ENCODE measurements at regions not wholly inside any gene's neighbourhood (a gene's known extent, or its start where the extent isn't known, plus 50 kb on each side); places are given as distances from the start of the nearest gene placed in this dataset.

DNA sequence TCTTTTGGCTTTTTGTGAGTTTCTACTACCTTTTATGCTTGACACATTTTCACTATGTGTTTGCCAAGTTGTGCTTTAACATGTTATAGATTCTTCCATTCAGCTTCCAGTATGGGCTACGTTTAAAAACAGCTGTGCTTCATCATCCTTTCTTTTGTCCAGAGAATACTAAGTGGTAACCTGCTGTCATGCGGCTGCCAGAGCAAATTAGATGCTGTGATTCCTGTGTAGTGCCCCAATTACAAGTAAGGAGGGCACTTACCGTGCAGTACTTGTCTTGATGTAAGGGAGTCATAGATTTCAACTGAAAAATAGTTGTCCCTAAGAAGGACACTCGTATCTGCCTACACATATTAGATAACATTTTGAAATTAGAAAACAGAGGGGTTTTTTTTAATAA, 531.8 kb upstream of the GALNTL6 start:
- Histone ChIP-seq H3K27me3 (no peaks in the 10 kb centered on the region), H3K36me3 (no peaks in the 10 kb centered on the region), H3K4me3 (no peak overlapping the region), H3K9me3 (no peaks in the 10 kb centered on the region), H3K27ac (no peak overlapping the region), H3K4me1 (no peaks in the 10 kb centered on the region)
- intact Hi-C loops (cut with DNase I; ENCODE audit: low total_unique reads) = no loop called here
- DNase-seq (ENCODE audit: low spot score in 2 of 2) = no peak
- TF ChIP-seq CTCF (IDR thresholded peaks at IDR 0.05) = no peak
- TF ChIP-seq POLR2A (IDR thresholded peaks at IDR 0.05) = no peak
- no peak for TF ChIP-seq POLR2AphosphoS5 (IDR thresholded peaks at IDR 0.05)

GRCh38 chr4:171279131-171279530, 534.1 kb upstream of the GALNTL6 start:
- TF ChIP-seq POLR2A (IDR thresholded peaks at IDR 0.05) (no peak), CTCF (IDR thresholded peaks at IDR 0.05) (no peak), POLR2AphosphoS5 (IDR thresholded peaks at IDR 0.05) (no peak)
- intact Hi-C loops (cut with DNase I; ENCODE audit: low total_unique reads) = no loop called here

DNA sequence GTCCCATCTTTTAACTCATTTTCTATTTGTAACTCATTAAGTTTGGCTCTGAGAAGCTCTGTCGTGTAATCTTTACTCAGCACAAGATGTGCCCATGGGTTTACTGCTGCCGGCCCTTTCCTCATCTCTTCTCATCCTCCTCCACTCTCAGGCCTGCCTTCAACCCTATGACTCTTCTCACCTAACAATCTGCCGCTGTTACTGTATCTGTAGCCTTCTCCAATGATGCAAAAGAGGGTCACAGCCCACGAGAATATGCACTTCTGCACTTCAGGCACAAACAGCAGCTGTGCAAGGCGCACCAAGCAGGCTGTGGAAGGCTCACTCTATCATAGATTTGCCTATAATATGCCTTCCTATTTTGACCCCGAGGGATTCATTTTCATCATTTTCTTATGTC, 546.5 kb upstream of the GALNTL6 start:
- H3K4me3 ChIP-seq = no peak overlapping the region

More at GRCh38 chr4:171279131-171279530, 534.1 kb upstream of the GALNTL6 start:
- Histone ChIP-seq H3K4me3 (no peak overlapping the region), H3K4me1 (no peaks in the 10 kb centered on the region), H3K27me3 (no peaks in the 10 kb centered on the region), H3K27ac (no peak overlapping the region), H3K36me3 (no peaks in the 10 kb centered on the region), H3K9me3 (no peaks in the 10 kb centered on the region)
- DNase-seq (ENCODE audit: low spot score in 2 of 2) = no peak

GRCh38 chr4:171265190-171265818, 547.9 kb upstream of the GALNTL6 start:
- Histone ChIP-seq H3K36me3 (no peaks in the 10 kb centered on the region), H3K27me3 (no peaks in the 10 kb centered on the region), H3K27ac (no peak overlapping the region), H3K9me3 (no peaks in the 10 kb centered on the region), H3K4me3 (no peak overlapping the region), H3K4me1 (no peaks in the 10 kb centered on the region)
- intact Hi-C loops (cut with DNase I; ENCODE audit: low total_unique reads) = no loop called here
- DNase-seq (ENCODE audit: low spot score in 2 of 2) = no peak
- TF ChIP-seq POLR2AphosphoS5 (IDR thresholded peaks at IDR 0.05) (no peak), CTCF (IDR thresholded peaks at IDR 0.05) (no peak), POLR2A (IDR thresholded peaks at IDR 0.05) (no peak)

More for the DNA sequence above, 546.5 kb upstream of the GALNTL6 start:
- Histone ChIP-seq H3K4me1 (no peaks in the 10 kb centered on the region), H3K27ac (no peak overlapping the region), H3K36me3 (no peaks in the 10 kb centered on the region), H3K9me3 (no peaks in the 10 kb centered on the region), H3K27me3 (no peaks in the 10 kb centered on the region)
- DNase-seq (ENCODE audit: low spot score in 2 of 2) = no peak
- TF ChIP-seq POLR2A (IDR thresholded peaks at IDR 0.05) (no peak), POLR2AphosphoS5 (IDR thresholded peaks at IDR 0.05) (no peak), CTCF (IDR thresholded peaks at IDR 0.05) (no peak)
- intact Hi-C loops (cut with DNase I; ENCODE audit: low total_unique reads) = no loop called here

DNA sequence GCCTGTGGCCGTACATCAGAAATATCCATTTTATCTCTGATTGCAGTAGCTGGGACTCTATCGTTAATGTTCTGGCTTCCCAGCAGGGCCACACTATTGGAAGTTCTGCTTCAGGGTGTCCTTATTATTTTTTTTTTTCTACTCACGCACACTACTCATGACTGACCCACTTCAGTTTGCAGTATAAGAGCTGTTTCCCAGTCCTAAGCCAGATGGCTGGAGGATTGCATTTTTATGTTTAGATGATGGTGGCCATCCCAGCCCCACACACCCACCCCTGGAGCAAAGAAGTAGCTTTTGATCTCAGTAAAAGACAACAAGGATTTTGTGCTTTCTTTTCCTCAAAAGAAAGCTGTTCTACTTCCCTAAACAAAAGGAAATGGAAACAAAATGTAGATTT, 557.0 kb upstream of the GALNTL6 start:
- Histone ChIP-seq H3K4me3 (no peak overlapping the region), H3K9me3 (no peaks in the 10 kb centered on the region), H3K27ac (no peak overlapping the region), H3K27me3 (no peaks in the 10 kb centered on the region), H3K4me1 (no peaks in the 10 kb centered on the region), H3K36me3 (no peaks in the 10 kb centered on the region)
- TF ChIP-seq CTCF (IDR thresholded peaks at IDR 0.05) (no peak), POLR2A (IDR thresholded peaks at IDR 0.05) (no peak), POLR2AphosphoS5 (IDR thresholded peaks at IDR 0.05) (no peak)
- intact Hi-C loops (cut with DNase I; ENCODE audit: low total_unique reads) = no loop called here
- no peak for DNase-seq (ENCODE audit: low spot score in 2 of 2)

All from breast epithelium (tissue), 4 donors.